ENCODE measurements at regions not wholly inside any gene's neighbourhood (a gene's known extent, or its start where the extent isn't known, plus 50 kb on each side); places are given as distances from the start of the nearest gene placed in this dataset.

- Mint-ChIP-seq H3K9me3 (ENCODE audit: unreplicated experiment) (no peaks in the 10 kb centered on the region), H3K27ac (ENCODE audit: unreplicated experiment) (no peak overlapping the region), H3K4me3 (ENCODE audit: unreplicated experiment) (no peak overlapping the region), H3K36me3 (ENCODE audit: unreplicated experiment) (no peaks in the 10 kb centered on the region), H3K27me3 (ENCODE audit: unreplicated experiment) (no peaks in the 10 kb centered on the region), H3K4me1 (ENCODE audit: low read depth, unreplicated experiment) (peaks cover 2% of the 10 kb centered on the region)
- TF ChIP-seq CTCF (IDR thresholded peaks at IDR 0.05; ENCODE audit: partially characterized antibody, unreplicated experiment) = no peak
- no peak for DNase-seq
These were observed 741.3 kb upstream of the MMS22L start for GRCh38 chr6:98024359-98024758.

- Mint-ChIP-seq H3K27ac (ENCODE audit: unreplicated experiment) (no peak overlapping the region), H3K4me1 (ENCODE audit: low read depth, unreplicated experiment) (peaks cover 8% of the 10 kb centered on the region), H3K27me3 (ENCODE audit: unreplicated experiment) (no peaks in the 10 kb centered on the region), H3K36me3 (ENCODE audit: unreplicated experiment) (no peaks in the 10 kb centered on the region), H3K4me3 (ENCODE audit: unreplicated experiment) (no peak overlapping the region), H3K9me3 (ENCODE audit: unreplicated experiment) (peaks cover 2% of the 10 kb centered on the region)
- TF ChIP-seq CTCF (IDR thresholded peaks at IDR 0.05; ENCODE audit: partially characterized antibody, unreplicated experiment) = no peak
- DNase-seq = no peak
These were observed 744.9 kb upstream of the MMS22L start for GRCh38 chr6:98027898-98028297.

- H3K9me3 Mint-ChIP-seq (ENCODE audit: unreplicated experiment) = peaks cover 2% of the 10 kb centered on the region
- H3K4me3 Mint-ChIP-seq (ENCODE audit: unreplicated experiment) = no peak overlapping the region
- H3K27me3 Mint-ChIP-seq (ENCODE audit: unreplicated experiment) = peaks cover 4% of the 10 kb centered on the region
- no peak for TF ChIP-seq CTCF (IDR thresholded peaks at IDR 0.05; ENCODE audit: partially characterized antibody, unreplicated experiment)
- no peak for DNase-seq
- H3K36me3 Mint-ChIP-seq (ENCODE audit: unreplicated experiment) = no peaks in the 10 kb centered on the region
- peaks cover 35% of the 10 kb centered on the region for H3K4me1 Mint-ChIP-seq (ENCODE audit: low read depth, unreplicated experiment)
- no peak overlapping the region for H3K27ac Mint-ChIP-seq (ENCODE audit: unreplicated experiment)
These were observed 750.6 kb upstream of the MMS22L start for GRCh38 chr6:98033617-98034016.

GRCh38 chr6:98036344-98036923 is 753.4 kb upstream of the MMS22L start:
- peaks cover 7% of the 10 kb centered on the region for H3K27me3 Mint-ChIP-seq (ENCODE audit: unreplicated experiment)
- H3K4me3 Mint-ChIP-seq (ENCODE audit: unreplicated experiment) = peak overlapping the region; percentile 35
- TF ChIP-seq CTCF (IDR thresholded peaks at IDR 0.05; ENCODE audit: partially characterized antibody, unreplicated experiment) = no peak
- H3K9me3 Mint-ChIP-seq (ENCODE audit: unreplicated experiment) = peaks cover 2% of the 10 kb centered on the region
- peak; percentile 23 for DNase-seq
- peaks cover 58% of the 10 kb centered on the region for H3K4me1 Mint-ChIP-seq (ENCODE audit: low read depth, unreplicated experiment)
- H3K36me3 Mint-ChIP-seq (ENCODE audit: unreplicated experiment) = no peaks in the 10 kb centered on the region
- H3K27ac Mint-ChIP-seq (ENCODE audit: unreplicated experiment) = peak overlapping the region; percentile 91

GRCh38 chr6:98037571-98037970 is 754.6 kb upstream of the MMS22L start:
- Mint-ChIP-seq H3K27ac (ENCODE audit: unreplicated experiment) (no peak overlapping the region), H3K4me3 (ENCODE audit: unreplicated experiment) (no peak overlapping the region), H3K36me3 (ENCODE audit: unreplicated experiment) (no peaks in the 10 kb centered on the region), H3K27me3 (ENCODE audit: unreplicated experiment) (peaks cover 7% of the 10 kb centered on the region), H3K4me1 (ENCODE audit: low read depth, unreplicated experiment) (peaks cover 62% of the 10 kb centered on the region), H3K9me3 (ENCODE audit: unreplicated experiment) (peaks cover 2% of the 10 kb centered on the region)
- no peak for TF ChIP-seq CTCF (IDR thresholded peaks at IDR 0.05; ENCODE audit: partially characterized antibody, unreplicated experiment)
- no peak for DNase-seq

All from glutamatergic neuron (in vitro differentiated cells).